NCI-H1048 (cell line): ENCODE measurements at regions not wholly inside any gene's neighbourhood (a gene's known extent, or its start where the extent isn't known, plus 50 kb on each side); places are given as distances from the start of the nearest gene placed in this dataset.

Experiments
- DNase-seq: peaks from one replicate; lab custom pipeline; 2025; lab: John Stamatoyannopoulos, UW

DNA sequence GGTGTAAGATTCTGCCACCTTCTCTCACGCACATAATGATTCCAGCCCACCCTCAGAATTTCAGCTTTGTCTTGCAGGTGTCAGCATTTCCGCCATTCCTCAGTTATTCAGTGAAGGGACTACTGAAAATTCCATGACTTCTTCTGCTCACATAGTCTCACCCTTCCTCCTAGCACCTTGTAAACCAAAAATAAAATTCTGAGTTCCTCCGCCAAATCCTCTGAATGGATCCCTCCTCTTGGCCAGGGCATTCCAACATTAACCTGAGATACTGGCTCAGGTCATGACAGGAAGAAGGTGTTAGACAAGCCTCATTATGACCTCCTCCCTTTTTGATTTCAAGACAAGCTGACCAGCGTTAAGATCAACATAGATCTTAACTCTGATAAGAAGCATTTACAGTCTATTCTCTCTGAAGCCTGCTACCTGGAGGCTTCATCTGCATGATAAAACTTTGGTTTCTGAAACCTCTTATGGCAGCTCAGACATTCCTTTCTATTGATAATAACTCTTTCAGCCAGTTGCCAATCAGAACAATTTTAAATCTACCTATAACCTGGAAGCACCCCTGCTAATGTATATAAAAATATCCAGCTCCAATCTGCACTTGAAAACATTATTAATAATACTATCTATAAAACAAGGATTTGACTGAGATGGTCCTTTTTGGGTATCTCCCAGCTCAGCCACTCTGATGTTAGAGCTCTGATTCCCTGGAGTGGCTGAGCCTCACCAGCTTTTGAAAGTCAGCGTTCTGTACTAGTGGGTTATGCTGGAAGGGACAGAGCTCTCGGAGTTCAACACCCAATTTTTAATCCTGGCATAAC is 136.4 kb upstream of the APCDD1 start:
- no peak for DNase-seq

DNA sequence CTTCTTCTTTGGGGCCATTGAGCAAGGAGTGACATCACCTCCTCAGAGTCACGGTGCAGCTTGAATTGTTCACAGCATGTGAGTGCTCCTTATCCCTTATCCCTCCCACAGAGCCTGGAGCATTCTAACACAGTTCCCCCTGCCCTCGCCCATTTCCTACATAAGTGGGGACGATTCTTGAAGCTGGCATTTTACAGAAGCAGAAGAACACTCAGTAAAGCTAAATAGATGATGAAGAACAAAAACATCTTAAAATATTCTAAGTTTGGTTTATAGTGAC is 135.8 kb upstream of the APCDD1 start:
- DNase-seq, result no peak

DNA sequence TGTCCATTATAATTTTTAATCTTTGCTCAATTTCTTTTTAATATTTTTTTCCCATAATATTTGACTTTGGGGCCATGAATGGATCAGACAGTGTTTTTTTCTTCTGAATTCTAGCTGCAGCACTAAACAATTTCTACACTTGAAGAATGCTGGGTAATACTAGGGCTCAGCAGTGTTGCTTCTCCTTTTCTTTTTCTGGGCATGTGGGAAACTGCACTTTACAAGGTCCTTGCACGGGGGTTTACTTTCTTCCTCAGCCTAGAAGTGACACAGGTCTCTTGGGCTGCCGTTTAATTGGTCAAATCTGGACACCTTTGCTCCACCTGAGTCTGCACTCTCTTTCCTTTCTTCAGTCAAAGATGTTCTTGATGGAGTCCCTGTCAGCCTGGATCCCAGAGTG is 135.4 kb upstream of the APCDD1 start:
- no peak for DNase-seq

- DNase-seq, result no peak
Observed at GRCh38 chr18:10319914-10320600, 134.4 kb upstream of the APCDD1 start.

GRCh38 chr18:10320791-10321190 is 133.6 kb upstream of the APCDD1 start:
- DNase-seq, result no peak

DNA sequence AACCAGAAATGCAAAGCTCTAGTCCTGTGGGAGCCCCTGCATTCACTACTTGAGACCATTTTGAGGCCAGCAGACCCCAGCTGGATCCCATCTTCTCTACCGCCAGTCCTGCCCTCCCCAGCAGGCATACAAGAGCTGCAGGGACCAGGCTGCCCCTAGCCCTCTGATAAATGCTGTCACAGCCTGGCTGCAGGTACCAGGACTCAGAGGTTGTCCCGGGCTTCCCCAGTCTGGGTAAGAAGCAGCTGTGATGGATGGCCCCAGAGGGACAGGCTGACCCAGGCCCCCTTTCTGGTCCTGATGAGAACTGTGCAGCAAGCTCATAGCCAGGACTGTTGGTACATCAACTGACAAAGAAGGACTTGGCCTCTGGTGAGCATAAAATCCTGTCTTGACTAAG is 132.9 kb upstream of the APCDD1 start:
- no peak for DNase-seq

DNA sequence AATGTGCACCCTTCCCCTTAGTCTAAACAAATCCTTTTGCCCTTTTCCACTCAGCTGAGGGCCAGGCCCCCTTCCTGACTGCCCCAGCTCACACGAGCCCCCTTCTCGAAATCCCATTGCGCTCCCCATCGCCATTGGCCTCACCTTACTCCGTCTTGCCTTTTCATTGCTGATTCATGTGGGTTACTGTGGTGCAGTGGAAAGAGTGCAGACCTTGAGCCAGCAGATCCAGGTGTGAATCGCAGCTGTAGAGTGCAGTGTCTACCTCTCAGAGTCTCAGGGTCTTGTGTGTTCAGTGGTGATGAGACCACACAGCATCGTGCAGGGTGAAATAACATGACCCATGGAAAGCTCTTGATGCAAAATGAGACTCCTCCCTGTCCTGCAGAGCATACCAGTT is 132.4 kb upstream of the APCDD1 start:
- no peak for DNase-seq

- no peak for DNase-seq
Observed at GRCh38 chr18:10322435-10322834, 132.0 kb upstream of the APCDD1 start.

GRCh38 chr18:10329101-10329500 is 125.3 kb upstream of the APCDD1 start:
- no peak for DNase-seq

DNA sequence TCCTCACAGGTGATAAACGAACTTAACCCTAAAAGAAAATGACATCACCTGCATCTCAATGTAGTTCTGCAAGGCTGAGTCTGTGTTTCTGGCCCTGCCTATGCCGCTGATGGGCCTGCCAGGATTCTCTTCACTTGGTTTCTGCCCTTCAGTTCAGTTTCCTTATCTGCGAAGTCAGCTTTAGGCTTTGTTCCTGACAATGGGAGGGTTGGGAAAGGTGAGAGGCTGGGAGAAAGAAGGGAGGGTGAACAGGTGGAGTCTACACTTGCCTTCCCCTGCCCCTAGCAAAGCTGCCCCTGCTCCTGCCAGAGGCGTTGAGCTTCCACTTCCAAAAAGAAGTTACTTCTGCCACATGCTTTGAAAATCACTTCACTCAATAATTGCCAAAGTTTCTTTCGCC is 124.0 kb upstream of the APCDD1 start:
- no peak for DNase-seq

GRCh38 chr18:10332452-10332851 is 122.0 kb upstream of the APCDD1 start:
- DNase-seq, result no peak

DNA sequence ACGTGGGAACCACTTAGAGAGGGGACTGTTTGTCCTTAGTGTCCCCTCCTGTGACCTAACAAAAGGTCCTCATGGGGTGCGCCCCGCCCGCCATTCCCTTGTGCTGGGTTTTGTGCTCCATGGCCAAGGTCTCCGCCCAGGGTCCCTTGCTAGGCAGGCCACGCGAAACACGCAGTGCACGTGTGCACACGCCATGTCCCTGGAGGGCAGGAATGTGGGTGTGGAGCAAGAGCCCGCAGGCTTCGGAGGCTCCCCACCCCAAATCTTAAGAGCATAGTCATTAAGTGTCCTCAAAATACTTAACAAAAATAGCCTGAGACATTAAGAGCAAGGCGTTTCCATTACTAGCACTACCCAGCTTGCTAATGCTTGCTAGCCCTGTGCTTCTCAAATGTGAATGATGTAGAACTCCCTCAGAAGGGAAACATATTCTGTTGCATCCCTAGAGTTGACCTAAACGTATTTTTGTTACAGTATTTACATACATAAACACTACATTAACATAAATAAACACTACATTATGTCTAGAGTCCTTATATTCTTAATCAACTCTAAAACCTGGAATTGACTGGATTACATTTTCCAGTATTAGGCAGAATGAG is 117.6 kb upstream of the APCDD1 start:
- DNase-seq, result no peak

DNA sequence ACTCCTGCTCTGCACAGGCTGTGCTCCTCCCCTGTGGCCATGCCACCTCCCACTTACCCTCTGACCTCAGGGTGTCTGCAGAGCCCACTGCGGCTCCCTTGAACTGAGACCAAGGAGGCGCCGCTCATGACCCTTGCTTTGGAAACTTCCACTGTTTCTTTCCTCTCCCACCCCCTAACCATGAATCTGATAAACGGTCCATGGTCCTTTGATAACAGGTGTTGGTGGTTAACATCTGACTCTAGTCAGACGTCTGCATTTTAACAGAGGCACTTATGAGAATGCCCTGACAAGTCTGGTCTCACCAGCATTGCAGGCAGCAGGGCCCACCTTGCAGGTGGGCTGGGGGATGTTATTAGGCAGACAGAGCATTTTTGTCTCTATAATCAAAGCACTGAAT is 113.6 kb upstream of the APCDD1 start:
- DNase-seq, result no peak

GRCh38 chr18:10343778-10344177 is 110.7 kb upstream of the APCDD1 start:
- DNase-seq, result no peak

DNA sequence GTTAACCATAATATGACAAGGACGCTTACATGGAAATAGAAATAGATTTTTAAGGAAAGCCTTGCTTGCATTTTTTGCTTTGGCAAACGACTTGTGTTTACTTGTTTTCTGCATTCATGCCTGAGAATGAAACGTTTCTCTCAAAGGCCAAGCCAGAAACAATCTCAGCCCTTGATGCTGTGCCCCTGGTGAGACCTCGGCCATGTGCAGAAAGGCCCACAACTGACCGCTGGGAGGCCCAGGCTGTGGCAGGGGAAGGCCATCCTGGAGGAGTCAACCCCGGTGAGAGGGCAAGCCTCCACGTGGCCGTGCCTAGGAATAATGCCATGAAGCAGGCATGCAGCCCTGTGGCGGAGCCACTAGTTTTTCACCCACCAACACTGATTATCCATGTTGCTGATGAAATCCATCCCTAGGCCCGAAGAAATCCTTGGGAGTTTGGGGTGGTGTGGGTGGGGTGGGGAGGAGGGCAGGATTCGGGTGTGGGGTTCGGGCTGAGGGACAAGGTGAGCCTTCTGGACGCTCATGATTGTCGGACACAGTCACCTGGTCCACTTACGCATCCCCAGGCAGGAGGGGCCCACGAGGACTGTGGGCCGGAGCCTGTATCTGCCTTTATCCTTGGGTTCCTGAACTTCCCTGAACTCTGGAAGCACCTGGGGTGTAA is 107.6 kb upstream of the APCDD1 start:
- DNase-seq, result no peak

GRCh38 chr18:10349561-10349960 is 104.9 kb upstream of the APCDD1 start:
- no peak for DNase-seq

DNA sequence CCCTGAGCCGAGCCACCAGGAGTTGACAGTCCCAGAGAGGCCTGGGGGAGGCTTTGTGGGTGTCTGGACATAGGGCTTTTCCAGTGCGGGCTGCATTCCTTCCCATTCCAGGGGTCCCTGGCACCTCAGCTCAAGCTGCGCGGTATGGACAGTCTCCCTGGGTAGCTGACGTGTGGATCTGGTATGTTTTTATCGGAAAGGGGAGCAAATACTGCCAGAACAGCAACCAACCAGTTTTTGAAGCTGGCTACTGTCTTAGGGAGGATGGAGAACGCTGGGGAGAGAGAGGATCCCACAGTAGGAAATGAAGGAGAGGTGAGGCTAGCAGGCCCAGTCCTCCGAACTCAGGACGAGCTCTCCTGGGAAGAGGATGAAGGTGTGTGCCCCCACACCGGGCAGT is 103.8 kb upstream of the APCDD1 start:
- DNase-seq, result no peak

GRCh38 chr18:10351219-10351818 is 103.1 kb upstream of the APCDD1 start:
- no peak for DNase-seq

- DNase-seq, result no peak
Observed at GRCh38 chr18:10351858-10352257, 102.6 kb upstream of the APCDD1 start.

- DNase-seq, result no peak
Observed at GRCh38 chr18:10352671-10353070, 101.8 kb upstream of the APCDD1 start.

DNA sequence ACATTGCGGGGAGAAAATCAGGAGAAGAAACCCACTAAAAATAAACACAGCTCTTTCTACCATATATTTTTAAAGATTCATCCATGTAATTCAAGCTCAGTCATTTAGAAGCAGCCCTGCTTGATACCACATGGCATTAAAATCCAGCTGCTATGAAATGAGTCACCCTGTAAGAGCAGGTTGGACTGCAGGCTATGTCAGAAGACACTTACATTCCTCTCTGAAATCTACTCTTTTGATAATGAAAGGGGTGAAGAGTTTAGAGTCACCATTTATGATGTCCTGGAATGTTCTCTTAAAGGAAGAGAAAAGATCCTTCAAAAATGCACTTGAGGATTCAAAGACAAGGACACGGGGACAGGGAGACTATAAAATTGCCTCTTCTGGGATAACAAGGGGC is 100.6 kb upstream of the APCDD1 start:
- no peak for DNase-seq

- DNase-seq, result no peak
Observed at GRCh38 chr18:10354241-10354811, 100.1 kb upstream of the APCDD1 start.
